ENCODE measurements at regions not wholly inside any gene's neighbourhood (a gene's known extent, or its start where the extent isn't known, plus 50 kb on each side); places are given as distances from the start of the nearest gene placed in this dataset.

- TF ChIP-seq CTCF (IDR thresholded peaks at IDR 0.05; ENCODE audit: borderline replicate concordance, extremely low read depth, low read length, poor library complexity, severe bottlenecking) (peak; percentile 81), EZH2 (IDR thresholded peaks at IDR 0.05; ENCODE audit: borderline replicate concordance, low read depth, low read length, severe bottlenecking) (no peak)
Observed at GRCh38 chr9:69971643-69972449, 71.8 kb upstream of the MAMDC2 start.
